ENCODE measurements at regions not wholly inside any gene's neighbourhood (a gene's known extent, or its start where the extent isn't known, plus 50 kb on each side); places are given as distances from the start of the nearest gene placed in this dataset.

GRCh38 chr6:140554421-140554820 is 1180.0 kb upstream of the CITED2 start:
- H3K4me3 Mint-ChIP-seq (ENCODE audit: unreplicated experiment): no peak overlapping the region

GRCh38 chr6:140548366-140548765 is 1173.9 kb upstream of the CITED2 start:
- peaks cover 25% of the 10 kb centered on the region for H3K4me1 Mint-ChIP-seq (ENCODE audit: unreplicated experiment)
- peak overlapping the region; percentile 4 for H3K27ac Mint-ChIP-seq (ENCODE audit: unreplicated experiment)
- peaks cover 21% of the 10 kb centered on the region for H3K36me3 Mint-ChIP-seq (ENCODE audit: unreplicated experiment)
- H3K27me3 Mint-ChIP-seq (ENCODE audit: unreplicated experiment): no peaks in the 10 kb centered on the region
- peaks cover 43% of the 10 kb centered on the region for H3K9me3 Mint-ChIP-seq (ENCODE audit: unreplicated experiment)
- no peak overlapping the region for H3K4me3 Mint-ChIP-seq (ENCODE audit: unreplicated experiment)
- DNase-seq (ENCODE audit: extremely low spot score, unreplicated experiment): no peak
- TF ChIP-seq CTCF (IDR thresholded peaks at IDR 0.05): no peak

More at GRCh38 chr6:140554421-140554820, 1180.0 kb upstream of the CITED2 start:
- Mint-ChIP-seq H3K4me1 (ENCODE audit: unreplicated experiment) (peaks cover 2% of the 10 kb centered on the region), H3K27ac (ENCODE audit: unreplicated experiment) (no peak overlapping the region), H3K9me3 (ENCODE audit: unreplicated experiment) (peaks cover 33% of the 10 kb centered on the region), H3K36me3 (ENCODE audit: unreplicated experiment) (peaks cover 18% of the 10 kb centered on the region), H3K27me3 (ENCODE audit: unreplicated experiment) (no peaks in the 10 kb centered on the region)
- TF ChIP-seq CTCF (IDR thresholded peaks at IDR 0.05): no peak
- DNase-seq (ENCODE audit: extremely low spot score, unreplicated experiment): no peak

GRCh38 chr6:140546640-140547039 is 1172.2 kb upstream of the CITED2 start:
- peaks cover 18% of the 10 kb centered on the region for H3K36me3 Mint-ChIP-seq (ENCODE audit: unreplicated experiment)
- peaks cover 40% of the 10 kb centered on the region for H3K4me1 Mint-ChIP-seq (ENCODE audit: unreplicated experiment)
- TF ChIP-seq CTCF (IDR thresholded peaks at IDR 0.05): no peak
- H3K9me3 Mint-ChIP-seq (ENCODE audit: unreplicated experiment): peaks cover 39% of the 10 kb centered on the region
- no peaks in the 10 kb centered on the region for H3K27me3 Mint-ChIP-seq (ENCODE audit: unreplicated experiment)
- peak overlapping the region; percentile 59 for H3K27ac Mint-ChIP-seq (ENCODE audit: unreplicated experiment)
- no peak for DNase-seq (ENCODE audit: extremely low spot score, unreplicated experiment)
- no peak overlapping the region for H3K4me3 Mint-ChIP-seq (ENCODE audit: unreplicated experiment)

- Mint-ChIP-seq H3K4me3 (ENCODE audit: unreplicated experiment) (no peak overlapping the region), H3K36me3 (ENCODE audit: unreplicated experiment) (peaks cover 8% of the 10 kb centered on the region), H3K27ac (ENCODE audit: unreplicated experiment) (no peak overlapping the region), H3K4me1 (ENCODE audit: unreplicated experiment) (peaks cover 52% of the 10 kb centered on the region), H3K27me3 (ENCODE audit: unreplicated experiment) (no peaks in the 10 kb centered on the region), H3K9me3 (ENCODE audit: unreplicated experiment) (peaks cover 24% of the 10 kb centered on the region)
- no peak for TF ChIP-seq CTCF (IDR thresholded peaks at IDR 0.05)
- DNase-seq (ENCODE audit: extremely low spot score, unreplicated experiment): no peak
Observed at GRCh38 chr6:140544431-140544830, 1170.0 kb upstream of the CITED2 start.

GRCh38 chr6:140542863-140543262 is 1168.4 kb upstream of the CITED2 start:
- TF ChIP-seq CTCF (IDR thresholded peaks at IDR 0.05): no peak
- Mint-ChIP-seq H3K4me1 (ENCODE audit: unreplicated experiment) (peaks cover 56% of the 10 kb centered on the region), H3K36me3 (ENCODE audit: unreplicated experiment) (peaks cover 1% of the 10 kb centered on the region), H3K27ac (ENCODE audit: unreplicated experiment) (peak overlapping the region; percentile 93), H3K9me3 (ENCODE audit: unreplicated experiment) (peaks cover 10% of the 10 kb centered on the region), H3K4me3 (ENCODE audit: unreplicated experiment) (no peak overlapping the region), H3K27me3 (ENCODE audit: unreplicated experiment) (no peaks in the 10 kb centered on the region)
- no peak for DNase-seq (ENCODE audit: extremely low spot score, unreplicated experiment)

Measured in osteocyte (in vitro differentiated cells).